Stimulated activated CD8-positive, alpha-beta memory T cell treated with anti-CD3 and anti-CD28 coated beads, Interleukin-4, amount 100 ng/mL, for 24 hours (primary cell): ENCODE measurements at regions not wholly inside any gene's neighbourhood (a gene's known extent, or its start where the extent isn't known, plus 50 kb on each side); places are given as distances from the start of the nearest gene placed in this dataset.
"Not testable (repeated sequence)": the region's sequence is repeated elsewhere in the genome, so short reads cannot be mapped to it uniquely, and the experiment has no call there.

ENCODE experiments used
- DNase-seq: peaks from one replicate; pipeline ENCODE4 v3.0.0-alpha.2; 2020; ENCODE audit warnings: low read depth

DNA sequence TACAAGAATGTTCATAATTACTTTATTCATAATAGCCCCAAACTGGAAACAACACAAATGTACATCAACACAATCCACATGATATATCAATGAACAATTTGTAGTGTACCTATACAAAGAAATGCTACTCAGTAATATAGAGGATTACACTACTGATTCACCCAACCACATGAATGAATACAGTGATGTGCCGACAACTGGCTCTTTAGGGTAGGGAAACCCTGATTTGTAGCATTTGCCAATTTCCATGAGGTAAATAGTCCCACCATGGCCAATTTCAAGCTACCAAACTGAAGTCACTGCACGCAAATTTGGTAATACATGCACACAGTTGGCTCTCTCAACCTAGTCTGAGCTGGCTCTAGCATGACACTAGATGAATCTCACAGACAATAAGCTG is 190.4 kb upstream of the KRR1 start:
- no peak for DNase-seq

DNA sequence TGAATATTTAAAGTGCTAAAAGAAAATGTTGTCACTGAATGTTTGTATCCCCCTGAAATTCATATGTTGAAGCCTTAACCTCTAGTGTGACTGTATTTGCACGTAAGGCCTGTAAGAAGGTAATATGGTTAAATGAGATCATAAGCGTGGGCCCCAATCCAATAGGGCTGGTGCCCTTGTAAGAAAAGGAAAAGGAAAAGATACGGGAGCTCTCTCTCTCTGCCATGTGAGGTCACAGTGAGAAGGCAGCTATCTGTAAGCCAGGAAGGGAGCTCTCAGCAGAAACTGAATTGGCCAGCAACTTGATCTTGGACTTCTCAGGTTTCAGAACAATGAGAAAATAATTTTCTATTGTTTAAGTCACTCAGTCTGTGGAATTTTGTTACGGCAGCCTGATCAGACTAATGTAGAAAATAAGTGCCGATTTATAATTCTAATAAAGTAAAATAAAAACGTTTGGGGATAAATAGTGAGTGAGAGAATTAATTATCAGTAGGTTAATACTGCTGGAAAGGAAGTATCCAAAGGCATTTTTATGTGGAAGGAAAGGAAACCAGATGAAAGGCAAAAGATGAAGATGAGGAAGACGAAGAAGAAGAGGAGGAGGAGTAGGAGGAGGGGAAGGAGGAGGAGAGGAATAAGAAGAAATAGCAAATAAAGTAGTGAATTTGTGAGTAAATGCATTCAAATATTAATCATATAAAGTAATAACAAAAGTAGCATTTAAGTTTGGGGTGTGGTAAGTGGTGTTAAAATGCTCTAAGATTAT is 188.5 kb upstream of the KRR1 start:
- no peak for DNase-seq

DNA sequence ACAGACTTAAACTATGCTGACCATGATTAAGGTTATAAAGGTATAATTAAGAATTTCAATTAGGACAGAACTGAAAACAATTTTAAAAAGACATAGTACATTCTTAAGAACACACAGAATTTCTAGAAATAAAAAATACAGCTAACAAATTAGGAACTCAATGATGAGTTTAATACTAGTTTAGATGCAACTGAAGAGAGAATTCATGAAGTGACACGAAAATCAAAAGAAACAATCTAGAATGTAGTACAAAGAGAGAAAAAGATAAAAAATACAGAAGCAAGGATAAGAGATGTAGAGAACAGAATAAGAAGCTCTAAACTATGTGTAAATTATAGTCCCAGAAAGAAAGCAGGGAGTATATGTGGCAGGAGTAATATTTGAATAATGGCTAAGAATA is 187.8 kb upstream of the KRR1 start:
- DNase-seq, result no peak

DNA sequence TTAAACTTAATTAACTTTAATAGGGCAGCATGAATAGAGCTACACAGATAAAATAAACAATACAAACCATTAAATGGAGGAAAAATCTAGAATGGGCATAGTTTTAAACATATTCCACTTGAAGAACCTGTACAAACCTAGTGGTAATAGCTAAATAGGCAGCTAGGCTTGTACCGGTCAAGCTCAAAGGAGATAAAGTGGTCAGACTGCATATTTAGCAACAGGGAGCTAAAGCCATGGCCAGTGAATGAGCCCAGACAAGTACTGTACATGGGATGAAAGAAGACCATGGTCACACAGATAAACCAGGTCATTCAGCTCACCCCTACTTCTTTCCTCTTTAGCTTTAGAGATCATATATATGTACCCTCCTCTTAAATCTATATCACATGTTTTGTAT is 186.6 kb upstream of the KRR1 start:
- no peak for DNase-seq

DNA sequence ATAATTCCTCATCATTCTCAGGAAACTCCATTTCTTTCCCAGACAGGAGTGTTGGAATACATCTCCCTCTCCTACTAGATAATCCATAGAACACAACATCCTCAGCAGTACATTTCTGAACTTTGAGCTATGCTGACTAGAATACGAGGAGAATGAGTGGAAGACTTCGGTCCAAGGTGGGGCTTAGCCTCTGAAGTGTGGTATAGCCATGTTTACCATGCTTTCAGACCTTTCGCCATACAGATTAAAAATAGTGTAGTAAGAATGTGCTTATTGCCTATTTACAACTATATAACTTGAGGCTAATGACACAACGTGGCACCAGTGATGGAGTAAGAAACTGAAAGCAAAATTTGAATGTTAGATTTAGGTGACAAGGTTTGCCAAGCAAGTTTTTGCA is 184.5 kb upstream of the KRR1 start:
- no peak for DNase-seq

DNA sequence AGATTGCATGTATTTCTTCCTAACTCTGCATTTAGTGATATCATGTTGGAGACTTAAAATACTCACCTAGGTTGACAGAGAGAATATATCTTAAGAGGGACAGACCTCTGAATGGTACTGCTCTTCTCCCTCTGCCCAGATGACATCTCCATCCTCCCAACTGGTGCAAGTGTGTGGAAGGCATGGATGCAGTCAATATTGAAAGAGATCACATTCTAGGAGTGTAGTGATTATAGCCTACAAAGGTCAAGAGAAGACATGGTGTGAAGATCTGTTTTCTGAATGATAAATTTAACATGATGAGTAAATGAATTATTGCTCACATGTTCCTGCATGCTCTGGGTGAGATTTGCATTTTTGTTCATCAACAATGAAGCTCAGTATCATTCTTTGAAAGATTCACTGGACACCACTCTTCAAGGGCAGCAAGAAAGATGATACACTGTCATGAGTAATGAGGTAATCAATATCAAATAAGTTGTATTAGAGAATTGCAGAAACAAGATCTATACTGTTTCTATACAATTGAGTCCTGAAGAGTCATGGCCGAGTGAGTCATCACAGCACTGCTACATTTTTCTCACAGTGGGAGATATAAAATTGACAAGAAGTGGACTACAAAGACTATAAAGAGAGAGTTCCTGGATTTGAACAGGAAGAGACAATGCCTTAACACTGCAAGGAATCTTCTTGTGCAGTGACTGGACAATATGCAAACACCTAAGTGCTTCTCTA is 183.3 kb upstream of the KRR1 start:
- DNase-seq, result no peak

DNA sequence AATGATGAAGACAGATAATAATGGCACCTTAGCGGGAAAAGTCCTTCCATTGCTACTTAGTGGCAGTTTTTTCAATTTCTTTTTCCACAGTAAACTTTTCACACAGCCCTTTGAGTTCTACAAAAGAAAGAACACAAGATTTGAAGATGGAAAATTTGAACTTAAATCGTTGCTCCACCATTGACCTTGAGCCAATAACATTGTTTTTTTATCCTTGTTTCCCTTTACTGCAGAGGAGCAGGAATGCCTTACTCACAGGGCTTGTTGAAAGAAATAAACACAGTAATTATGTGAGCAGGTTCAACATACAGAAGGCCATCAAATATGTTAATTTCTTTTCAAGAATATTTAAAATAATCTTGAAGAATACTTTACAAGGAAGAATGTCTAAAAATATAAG is 181.5 kb upstream of the KRR1 start:
- DNase-seq, result no peak

DNA sequence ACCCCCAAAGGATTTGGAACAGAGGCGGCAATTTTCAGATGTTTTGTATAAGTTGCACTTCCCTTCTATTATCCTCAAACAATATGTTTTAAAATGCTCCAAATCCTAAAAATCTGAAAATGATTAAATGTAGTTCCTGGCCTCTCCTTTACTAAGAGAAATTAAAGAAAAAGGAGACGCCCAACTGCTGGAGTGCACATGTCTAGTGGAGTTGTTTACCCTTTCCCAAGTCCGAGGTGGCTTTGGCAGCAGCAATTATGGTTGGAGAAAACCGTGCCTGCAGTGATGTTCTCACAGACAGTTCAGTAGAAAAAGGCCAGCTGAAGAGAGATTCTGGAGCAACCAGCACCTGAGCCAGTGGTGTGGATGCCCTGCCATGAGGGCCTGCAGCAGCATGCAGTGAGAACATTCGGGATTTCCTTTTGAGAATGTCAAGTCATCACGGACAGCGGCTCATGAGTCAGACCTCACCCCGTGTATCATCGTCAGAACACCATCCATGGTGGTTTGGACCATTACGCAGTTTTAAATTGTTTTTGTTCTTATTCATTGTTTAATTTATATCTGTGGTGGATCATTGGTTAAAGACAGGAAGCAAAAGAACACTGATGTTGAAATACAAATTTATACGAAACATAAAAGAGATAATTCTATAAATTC is 179.0 kb upstream of the KRR1 start:
- no peak for DNase-seq

DNA sequence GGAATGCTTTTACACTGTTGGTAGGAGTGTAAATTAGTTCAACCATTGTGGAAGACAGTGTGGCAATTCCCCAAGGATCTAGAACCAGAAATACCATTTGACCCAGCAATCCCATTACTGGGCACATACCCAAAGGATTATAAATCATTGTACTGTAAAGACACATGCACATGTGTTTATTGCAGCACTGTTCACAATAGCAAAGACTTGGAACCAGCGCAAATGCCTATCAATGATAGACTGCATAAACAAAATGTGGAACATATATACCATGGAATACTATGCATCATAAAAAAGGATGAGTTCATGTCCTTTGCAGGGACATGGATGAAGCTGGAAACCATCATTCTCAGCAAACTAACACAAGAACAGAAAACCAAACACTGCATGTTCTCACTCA is 174.8 kb upstream of the KRR1 start:
- DNase-seq, result not testable (repeated sequence)

DNA sequence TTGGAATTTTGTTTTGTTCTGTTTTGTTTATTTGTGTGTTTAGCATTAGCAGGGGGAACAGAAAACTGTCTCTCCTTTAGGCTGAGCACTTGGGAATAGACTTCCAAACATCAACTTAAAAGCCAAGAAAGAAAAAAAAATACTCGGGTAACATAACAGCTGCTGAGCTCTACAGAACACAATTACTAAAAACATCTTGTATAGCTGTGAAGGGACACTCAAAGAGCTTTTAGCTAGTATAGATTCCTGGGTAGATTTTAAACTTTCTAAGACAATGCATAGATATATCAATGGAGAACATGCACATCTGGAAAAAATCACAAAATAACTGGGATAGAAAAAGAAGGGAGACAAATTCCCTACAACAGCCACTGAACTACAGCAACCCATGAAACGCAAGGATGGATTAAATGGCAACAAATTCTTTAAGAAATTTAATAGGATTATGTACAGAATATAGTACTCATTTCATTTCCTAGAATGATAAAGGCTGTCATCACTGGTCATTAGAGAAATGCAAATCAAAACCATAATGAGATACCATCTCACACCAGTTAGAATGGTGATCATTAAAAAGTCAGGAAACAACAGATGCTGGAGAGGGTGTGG is 174.3 kb upstream of the KRR1 start:
- DNase-seq, result no peak

DNA sequence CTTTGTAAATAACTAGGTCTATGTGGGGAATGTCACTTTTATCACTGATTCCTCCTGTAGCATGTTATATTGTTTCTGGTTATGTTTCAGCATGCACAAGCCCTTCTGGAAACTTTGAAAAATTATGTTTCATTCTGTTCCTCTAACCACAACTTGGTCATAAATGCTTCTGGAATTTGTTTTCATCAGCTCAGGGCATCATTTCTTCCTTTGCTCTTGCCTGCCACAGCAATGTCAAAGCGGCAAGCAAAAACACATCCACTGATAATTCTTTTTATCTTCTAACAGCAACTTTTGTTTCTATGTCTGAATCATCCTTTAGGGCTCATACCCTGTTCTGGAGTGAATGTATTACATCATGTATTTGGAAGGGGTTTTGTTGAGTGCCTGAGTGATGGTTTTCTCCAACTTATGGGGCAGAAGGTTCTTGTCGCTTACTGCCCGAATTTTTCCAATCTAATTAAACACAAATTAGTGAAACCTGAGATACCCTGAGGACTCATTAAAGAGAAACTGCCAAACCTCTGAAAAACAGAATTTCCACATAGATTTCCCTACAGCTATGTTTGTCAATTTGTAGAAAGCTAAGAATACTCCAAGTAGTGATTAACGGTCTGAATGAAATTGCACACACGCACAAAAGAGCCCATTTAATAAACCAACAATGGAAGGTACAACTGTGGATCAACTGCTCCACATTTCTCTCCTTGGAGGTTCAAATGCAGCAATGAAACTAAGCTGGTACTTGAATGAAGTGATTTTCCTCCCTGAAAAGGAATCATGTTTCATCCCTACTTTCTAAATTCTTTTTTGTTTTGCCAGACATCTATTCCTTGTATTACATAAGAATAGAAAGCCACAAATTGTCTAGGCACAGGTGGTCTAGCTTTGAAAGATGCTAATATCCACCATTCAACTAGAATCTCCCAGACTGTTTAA is 173.5 kb upstream of the KRR1 start:
- DNase-seq, result no peak

DNA sequence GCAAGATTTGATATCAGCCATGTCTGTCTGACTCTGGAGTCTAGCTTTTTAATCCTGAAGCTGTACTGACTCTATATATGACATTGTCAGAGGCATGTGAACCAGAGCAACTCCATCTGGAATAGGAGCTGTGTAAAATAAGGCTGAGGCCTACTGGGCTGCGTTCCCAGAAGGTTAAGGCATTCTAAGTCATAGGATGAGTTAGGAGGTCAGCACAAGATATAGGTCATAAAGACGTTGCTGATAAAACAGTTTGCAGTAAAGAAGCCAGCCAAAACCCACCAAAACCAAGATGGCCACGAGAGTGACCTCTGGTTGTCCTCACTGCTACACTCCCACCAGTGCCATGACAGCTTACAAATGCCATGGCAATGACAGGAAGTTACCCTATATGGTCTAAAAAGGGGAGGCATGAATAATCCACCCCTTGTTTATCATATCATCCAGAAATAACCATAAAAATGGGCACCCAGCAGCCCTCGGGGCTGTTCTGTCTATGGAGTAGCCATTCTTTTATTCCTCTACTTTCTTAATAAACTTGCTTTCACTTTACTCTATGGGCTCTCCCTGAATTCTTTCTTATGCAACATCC is 172.7 kb upstream of the KRR1 start:
- not testable (repeated sequence) for DNase-seq

DNA sequence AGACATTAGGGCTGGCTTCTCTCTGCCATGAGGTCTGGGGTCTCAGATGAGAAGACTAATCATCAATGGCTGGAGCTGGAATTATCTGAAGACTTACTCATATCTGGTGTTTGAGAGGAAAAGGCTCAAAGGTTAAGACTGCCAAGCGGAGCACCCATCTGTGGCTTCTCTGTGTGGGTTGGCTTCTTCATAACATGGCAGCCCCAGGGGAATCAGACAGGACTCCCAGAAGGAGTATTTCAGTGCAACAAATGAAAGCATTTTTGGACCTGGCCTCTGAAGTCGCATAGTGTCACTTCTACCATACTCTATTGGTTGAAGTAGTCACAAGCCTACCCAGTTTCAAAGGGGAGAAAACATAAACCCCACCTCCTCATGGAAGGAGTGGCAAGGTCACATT is 171.8 kb upstream of the KRR1 start:
- DNase-seq, result no peak

DNA sequence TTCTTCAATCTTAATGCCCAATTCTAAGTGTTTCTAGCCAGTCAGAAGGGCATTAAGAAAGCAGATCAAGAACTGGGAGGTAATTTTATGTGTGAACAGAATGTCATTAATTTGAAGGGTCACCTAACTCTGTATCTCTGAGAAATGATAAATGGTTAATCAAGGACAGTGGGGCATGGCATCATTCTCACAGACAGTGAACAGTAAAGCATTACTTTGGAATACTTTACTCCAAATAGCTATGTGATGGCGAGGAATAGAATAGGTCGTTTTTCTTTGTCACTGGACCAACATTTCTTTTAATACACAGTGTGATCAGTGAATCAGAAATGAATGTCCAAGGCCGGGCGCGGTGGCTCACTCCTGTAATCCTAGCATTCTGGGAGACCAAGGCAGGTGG is 166.1 kb upstream of the KRR1 start:
- no peak for DNase-seq

DNA sequence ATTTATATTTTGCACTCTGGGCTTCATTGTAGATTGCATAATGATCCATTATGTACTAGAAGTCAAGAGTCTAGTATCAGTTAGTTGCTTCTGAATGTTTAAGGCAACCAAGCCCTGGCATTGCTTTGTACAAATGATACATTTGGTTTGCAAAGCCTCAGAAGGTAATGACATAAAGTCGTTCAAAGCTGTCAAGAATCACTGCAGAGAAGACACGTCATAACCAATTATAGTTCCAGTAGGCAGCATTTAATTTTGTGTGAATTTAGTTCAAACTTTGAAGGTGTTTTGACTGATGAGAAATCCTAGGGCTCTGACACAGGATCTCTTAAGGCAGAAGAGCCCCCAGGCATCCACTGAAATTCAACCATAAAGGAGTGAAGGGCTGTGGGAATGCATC is 163.0 kb upstream of the KRR1 start:
- DNase-seq, result no peak

DNA sequence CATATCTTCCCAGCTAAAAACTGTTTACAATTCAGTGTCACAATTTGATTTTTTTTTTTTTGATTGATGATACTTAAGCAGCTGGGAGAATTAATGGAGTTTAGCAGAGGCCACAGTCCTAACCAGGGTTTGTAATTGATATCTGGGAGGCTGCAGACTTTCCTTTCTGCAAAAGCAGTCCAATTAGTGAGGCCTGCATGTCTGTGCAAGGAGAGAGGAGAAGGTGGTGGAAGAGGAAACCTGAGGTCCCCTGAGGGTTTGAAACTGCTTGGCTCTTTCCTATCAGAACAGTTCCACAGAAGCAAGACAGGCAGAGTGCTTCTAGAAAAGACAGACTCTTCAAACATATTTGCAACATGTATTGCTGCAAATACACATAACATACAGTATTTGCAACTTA is 160.8 kb upstream of the KRR1 start:
- DNase-seq, result no peak

DNA sequence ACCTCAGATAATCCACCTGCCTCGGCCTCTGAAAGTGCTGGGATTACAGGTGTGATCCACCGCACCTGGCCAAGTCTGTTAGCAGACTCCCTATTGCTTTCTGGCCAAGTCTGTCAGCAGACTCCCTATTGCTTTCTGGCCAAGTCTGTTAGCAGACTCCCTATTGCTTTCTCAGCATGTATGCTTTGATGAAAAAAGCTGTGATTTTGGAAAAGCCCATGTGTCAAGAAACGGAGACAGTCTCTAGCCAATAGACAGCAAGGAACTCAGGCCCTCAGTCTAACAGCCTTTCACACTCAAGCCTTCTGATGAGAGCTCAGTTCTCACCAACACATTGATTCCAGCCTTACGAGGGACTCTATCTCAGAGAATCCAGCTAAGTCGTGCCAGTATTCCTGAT is 158.8 kb upstream of the KRR1 start:
- no peak for DNase-seq

DNA sequence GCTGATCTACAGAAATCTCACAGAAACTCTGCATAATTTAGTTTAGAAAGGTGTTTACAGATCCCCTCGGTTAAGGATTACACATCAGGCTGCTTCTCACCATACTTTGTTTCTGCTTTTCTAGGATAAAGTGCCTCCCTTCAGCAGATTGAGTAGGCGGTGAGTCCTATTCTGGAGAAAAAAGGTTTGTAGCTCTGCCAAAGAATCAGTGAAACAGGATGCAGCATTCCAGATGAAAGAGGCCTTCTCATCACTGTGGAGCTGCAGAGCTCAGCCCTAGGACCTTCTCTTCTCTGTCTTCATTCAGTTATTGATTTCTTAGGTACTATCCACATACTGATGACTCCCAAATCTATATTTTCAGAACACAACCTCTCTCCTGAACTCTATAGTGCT is 155.5 kb upstream of the KRR1 start:
- no peak for DNase-seq

DNA sequence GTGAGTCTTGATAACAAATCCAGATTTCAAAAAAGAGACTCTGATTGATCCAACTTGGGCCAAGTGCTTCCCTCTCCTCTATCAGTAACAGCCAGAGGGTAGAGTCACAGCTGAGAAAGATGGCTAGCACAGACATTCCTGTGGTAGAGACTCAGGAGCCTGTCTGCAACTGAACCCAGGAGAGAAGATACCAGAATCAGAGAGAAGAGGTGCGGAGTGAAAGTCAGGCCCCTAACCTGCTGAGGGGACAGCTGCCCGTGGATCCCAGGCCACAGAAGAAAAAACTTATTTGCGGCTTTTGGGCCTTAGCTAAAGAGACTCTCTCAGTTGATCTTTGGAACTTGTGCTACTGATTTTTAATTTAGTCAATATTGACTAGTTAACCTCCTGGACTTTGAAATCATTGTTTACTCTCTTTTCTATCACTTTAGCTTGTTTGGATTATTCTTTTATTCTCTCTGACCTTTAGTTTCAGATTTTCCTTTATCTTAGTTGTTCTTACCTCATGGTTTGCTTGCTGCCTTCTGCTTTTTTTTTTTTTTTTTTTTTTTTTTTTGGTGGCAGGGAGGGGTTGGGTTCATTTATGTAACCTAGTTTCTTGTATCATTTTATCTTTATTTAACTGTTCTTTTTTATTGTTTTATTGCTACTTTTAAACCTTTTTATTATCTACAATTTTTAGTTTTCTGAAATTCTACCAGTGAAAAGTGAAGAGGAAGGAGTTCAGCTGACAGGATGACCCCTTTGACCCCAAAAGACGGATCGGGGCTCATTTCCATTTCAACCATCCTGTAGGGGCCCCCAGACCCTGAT is 154.9 kb upstream of the KRR1 start:
- no peak for DNase-seq

DNA sequence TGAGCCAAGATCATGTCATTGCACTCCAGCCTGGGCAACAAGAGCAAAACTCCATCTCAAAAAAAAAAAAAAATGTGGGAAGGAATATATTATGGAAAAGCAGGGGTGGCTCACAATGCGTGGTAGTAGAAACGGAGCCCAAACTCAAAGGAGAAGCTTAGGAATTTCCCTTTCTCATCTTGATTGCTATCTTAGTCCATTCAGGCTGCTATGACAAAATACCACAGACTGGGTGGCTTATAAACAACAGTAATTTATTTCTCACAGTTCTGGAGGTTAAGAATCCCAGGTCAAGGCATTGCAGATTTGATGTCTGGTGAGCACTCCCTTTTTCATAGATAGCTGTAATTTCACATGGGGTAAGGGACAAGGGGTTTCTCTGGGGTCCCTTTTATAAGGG is 153.8 kb upstream of the KRR1 start:
- DNase-seq, result no peak
